GM12872 (cell line): ENCODE measurements at regions not wholly inside any gene's neighbourhood (a gene's known extent, or its start where the extent isn't known, plus 50 kb on each side); places are given as distances from the start of the nearest gene placed in this dataset.

ENCODE experiments used
- CTCF ChIP-seq: IDR thresholded peaks from 3 replicates; pipeline ENCODE4 v1.5.1; 2011; ENCODE audit warnings: low read depth, mild to moderate bottlenecking, low read length, moderate library complexity; ENCODE audit not compliant: insufficient read depth

- no peak for TF ChIP-seq CTCF
Observed at GRCh38 chr2:14231391-14231898, 401.1 kb upstream of the LRATD1 start.

GRCh38 chr2:14232217-14232616 lies 400.3 kb upstream of the LRATD1 start:
- TF ChIP-seq CTCF: no peak

GRCh38 chr2:14234911-14235310 lies 397.6 kb upstream of the LRATD1 start:
- no peak for TF ChIP-seq CTCF

GRCh38 chr2:14235667-14236066 lies 396.9 kb upstream of the LRATD1 start:
- no peak for TF ChIP-seq CTCF

GRCh38 chr2:14237902-14238301 lies 394.6 kb upstream of the LRATD1 start:
- TF ChIP-seq CTCF: no peak

GRCh38 chr2:14239605-14240004 lies 392.9 kb upstream of the LRATD1 start:
- TF ChIP-seq CTCF: no peak

- TF ChIP-seq CTCF: no peak
Observed at GRCh38 chr2:14240868-14241267, 391.6 kb upstream of the LRATD1 start.

GRCh38 chr2:14245901-14246300 lies 386.6 kb upstream of the LRATD1 start:
- no peak for TF ChIP-seq CTCF
